Hepatocyte (in vitro differentiated cells): ENCODE measurements at regions not wholly inside any gene's neighbourhood (a gene's known extent, or its start where the extent isn't known, plus 50 kb on each side); places are given as distances from the start of the nearest gene placed in this dataset.

Source experiments
- CTCF ChIP-seq: fragments of 200-600 bp; sonication (generic); IDR thresholded peaks from 2 replicates; pipeline ENCODE4 v1.5.1; 2016; ENCODE audit warnings: antibody characterized with exemption, mild to moderate bottlenecking; ENCODE audit not compliant: poor library complexity
- EZH2 ChIP-seq: fragments of 200-600 bp; sonication (generic); IDR thresholded peaks from 2 replicates; pipeline ENCODE4 v1.6.1; 2016; ENCODE audit warnings: antibody characterized with exemption, mild to moderate bottlenecking, borderline replicate concordance

- no peak for TF ChIP-seq CTCF
- no peak for TF ChIP-seq EZH2
Observed at GRCh38 chr18:2336690-2337392, 234.5 kb downstream of the METTL4 start.
